Adipocyte (in vitro differentiated cells): ENCODE measurements at regions not wholly inside any gene's neighbourhood (a gene's known extent, or its start where the extent isn't known, plus 50 kb on each side); places are given as distances from the start of the nearest gene placed in this dataset.
"Not testable (repeated sequence)": the region's sequence is repeated elsewhere in the genome, so short reads cannot be mapped to it uniquely, and the experiment has no call there.

Experiments used
- DNase-seq: peaks from one replicate; pipeline ENCODE4 v3.0.0-alpha.2; 2015; ENCODE audit warnings: low read depth
- H3K27me3 ChIP-seq: replicated peaks from 2 replicates; pipeline ENCODE4 v1.7.0; 2013; ENCODE audit warnings: mild to moderate bottlenecking, low read length, moderate library complexity; ENCODE audit not compliant: control insufficient read depth, insufficient read depth
- H3K36me3 ChIP-seq: 2 replicates; pipeline ENCODE4 v1.7.0; 2013; ENCODE audit warnings: low read length, mild to moderate bottlenecking, moderate library complexity; ENCODE audit not compliant: control insufficient read depth, insufficient read depth, severe bottlenecking
- H3K4me1 ChIP-seq: 2 replicates; pipeline ENCODE4 v1.7.0; 2013; ENCODE audit warnings: mild to moderate bottlenecking, low read length, moderate library complexity; ENCODE audit not compliant: control insufficient read depth, insufficient read depth
- H3K4me3 ChIP-seq: 2 replicates; pipeline ENCODE4 v1.7.0; 2013; ENCODE audit warnings: mild to moderate bottlenecking, low read length, moderate library complexity
- H3K9ac ChIP-seq: 2 replicates; pipeline ENCODE4 v1.7.0; 2013; ENCODE audit warnings: mild to moderate bottlenecking, low read length, moderate library complexity
- H3K9me3 ChIP-seq: 2 replicates; pipeline ENCODE4 v1.7.0; 2013; ENCODE audit warnings: mild to moderate bottlenecking, low read length, moderate library complexity; ENCODE audit not compliant: control insufficient read depth

DNA sequence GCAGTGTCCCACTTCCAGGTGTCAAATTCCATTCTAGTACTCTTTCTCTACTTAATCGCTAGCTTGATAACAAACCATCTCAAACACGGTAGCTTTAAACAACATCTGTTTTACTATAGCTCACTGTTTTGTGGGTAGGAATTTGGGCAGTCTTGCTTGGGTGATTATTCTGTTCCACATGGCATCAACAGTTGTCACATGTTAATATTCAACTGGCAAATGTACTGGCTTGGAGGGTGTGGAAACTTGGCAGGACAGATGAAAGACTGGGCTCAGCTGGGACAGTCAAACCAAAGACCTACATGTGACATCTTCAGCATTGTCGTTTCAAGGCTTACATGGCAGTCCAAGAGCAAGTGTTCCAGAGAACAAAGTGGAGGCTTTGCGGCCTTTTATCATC is 241.8 kb downstream of the PTH2R start:
- no peaks in the 10 kb centered on the region for H3K4me1 ChIP-seq
- H3K36me3 ChIP-seq: no peaks in the 10 kb centered on the region
- no peak overlapping the region for H3K9ac ChIP-seq
- H3K4me3 ChIP-seq: no peak overlapping the region
- DNase-seq: no peak
- no peaks in the 10 kb centered on the region for H3K27me3 ChIP-seq
- H3K9me3 ChIP-seq: peaks cover 3% of the 10 kb centered on the region

DNA sequence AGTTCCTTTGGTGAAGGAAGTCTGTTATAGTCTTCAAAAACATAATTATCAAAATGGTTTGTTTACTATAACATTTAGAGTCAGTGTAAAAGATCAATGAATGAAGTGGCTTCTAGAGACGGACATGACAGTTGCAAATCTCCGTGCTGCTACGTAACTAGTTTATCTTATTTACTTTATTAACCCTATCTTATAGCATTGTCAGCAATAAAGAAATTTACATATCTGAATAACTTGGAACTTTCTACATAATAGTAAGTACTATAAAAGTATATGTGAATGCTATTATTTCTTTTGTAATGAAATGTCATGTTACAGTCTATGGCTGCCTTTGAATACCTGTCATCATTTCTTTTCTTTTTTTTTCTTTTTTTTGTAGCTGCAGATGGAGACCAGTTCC is 246.8 kb downstream of the PTH2R start:
- H3K4me3 ChIP-seq: no peak overlapping the region
- no peaks in the 10 kb centered on the region for H3K36me3 ChIP-seq
- DNase-seq: no peak
- H3K9me3 ChIP-seq: peaks cover 3% of the 10 kb centered on the region
- H3K27me3 ChIP-seq: no peaks in the 10 kb centered on the region
- no peak overlapping the region for H3K9ac ChIP-seq
- no peaks in the 10 kb centered on the region for H3K4me1 ChIP-seq

DNA sequence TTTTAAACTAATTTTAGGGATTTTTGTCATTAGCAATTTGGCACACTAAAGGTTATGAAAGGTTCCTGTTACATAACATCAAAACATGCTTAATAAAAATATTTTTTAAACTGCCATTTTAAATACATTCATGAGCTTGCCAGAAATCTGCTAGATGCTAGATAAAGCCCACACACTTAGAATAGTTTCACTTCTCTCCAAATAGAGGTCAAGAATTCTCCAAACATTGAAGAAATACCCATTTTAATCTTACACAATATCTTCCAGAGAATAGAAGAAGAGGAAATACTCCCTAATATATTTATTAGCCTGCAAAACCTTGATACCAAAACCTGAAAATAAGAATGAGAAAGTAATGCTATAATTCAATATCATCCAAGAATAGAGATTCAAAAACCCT is 247.5 kb downstream of the PTH2R start:
- Histone ChIP-seq H3K36me3 (no peaks in the 10 kb centered on the region), H3K9me3 (peaks cover 3% of the 10 kb centered on the region), H3K27me3 (no peaks in the 10 kb centered on the region), H3K9ac (no peak overlapping the region), H3K4me1 (no peaks in the 10 kb centered on the region), H3K4me3 (no peak overlapping the region)
- DNase-seq: no peak

DNA sequence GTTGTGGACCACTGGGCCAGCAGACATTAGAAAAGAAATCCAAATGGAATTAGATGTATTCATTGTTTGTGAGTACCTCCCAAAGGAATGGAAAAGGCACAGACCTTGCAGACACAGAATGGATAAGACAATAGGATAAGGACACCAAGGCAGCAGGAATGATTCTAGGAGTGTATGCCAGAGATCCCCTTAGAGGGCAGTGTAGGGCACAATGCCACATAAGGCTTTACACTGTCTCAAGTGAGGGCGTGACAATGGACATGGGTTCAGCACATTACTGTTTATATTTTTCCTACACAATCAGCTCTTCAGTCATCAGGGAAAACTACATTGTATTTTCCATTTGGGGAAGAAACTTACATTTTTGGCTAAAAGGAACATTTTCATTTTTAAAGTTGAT is 250.9 kb downstream of the PTH2R start:
- H3K27me3 ChIP-seq: no peaks in the 10 kb centered on the region
- H3K36me3 ChIP-seq: no peaks in the 10 kb centered on the region
- H3K9me3 ChIP-seq: peaks cover 3% of the 10 kb centered on the region
- H3K9ac ChIP-seq: no peak overlapping the region
- no peaks in the 10 kb centered on the region for H3K4me1 ChIP-seq
- no peak overlapping the region for H3K4me3 ChIP-seq
- no peak for DNase-seq

DNA sequence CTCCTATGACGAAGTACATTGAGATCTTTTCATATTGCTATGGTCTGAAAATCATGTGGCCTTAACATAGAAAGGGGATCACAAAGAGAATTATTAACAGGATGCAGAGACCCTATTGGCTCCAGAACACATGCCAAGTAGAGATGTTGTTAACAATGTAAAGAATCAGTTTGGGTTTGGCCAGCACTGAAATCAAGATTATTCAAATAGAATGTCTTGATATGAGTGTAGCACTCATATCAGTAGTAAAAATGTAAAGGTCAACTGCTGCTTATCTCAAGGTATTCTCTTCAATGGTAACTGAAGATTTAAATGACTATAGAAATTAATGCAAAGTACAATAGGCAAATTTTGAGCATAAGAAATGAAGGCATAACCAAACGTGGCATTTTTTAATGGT is 262.8 kb downstream of the PTH2R start:
- no peaks in the 10 kb centered on the region for H3K4me1 ChIP-seq
- H3K9me3 ChIP-seq: no peaks in the 10 kb centered on the region
- H3K36me3 ChIP-seq: no peaks in the 10 kb centered on the region
- H3K9ac ChIP-seq: no peak overlapping the region
- DNase-seq: no peak
- H3K27me3 ChIP-seq: no peaks in the 10 kb centered on the region
- H3K4me3 ChIP-seq: no peak overlapping the region

DNA sequence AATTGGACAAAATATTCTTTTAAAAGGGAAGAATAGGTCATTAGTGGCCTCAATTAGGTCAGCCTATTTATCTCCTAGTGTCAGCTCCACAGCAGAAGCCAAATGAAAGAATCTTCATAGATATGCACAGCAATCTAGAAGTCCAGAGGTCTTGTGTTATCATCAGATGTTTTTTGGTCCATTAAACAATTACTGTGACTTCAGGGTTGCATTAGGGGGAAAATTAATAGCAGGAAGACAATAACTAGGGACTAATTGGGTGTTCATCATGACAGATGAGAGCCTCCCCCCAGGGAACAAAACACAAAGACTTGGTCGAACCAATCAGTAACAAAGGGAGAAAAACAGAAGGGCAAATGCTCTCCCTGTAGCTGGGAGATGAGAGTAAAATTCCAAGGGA is 264.7 kb downstream of the PTH2R start:
- Histone ChIP-seq H3K27me3 (no peaks in the 10 kb centered on the region), H3K9me3 (no peaks in the 10 kb centered on the region), H3K9ac (no peak overlapping the region), H3K4me3 (no peak overlapping the region), H3K36me3 (no peaks in the 10 kb centered on the region), H3K4me1 (no peaks in the 10 kb centered on the region)
- no peak for DNase-seq

DNA sequence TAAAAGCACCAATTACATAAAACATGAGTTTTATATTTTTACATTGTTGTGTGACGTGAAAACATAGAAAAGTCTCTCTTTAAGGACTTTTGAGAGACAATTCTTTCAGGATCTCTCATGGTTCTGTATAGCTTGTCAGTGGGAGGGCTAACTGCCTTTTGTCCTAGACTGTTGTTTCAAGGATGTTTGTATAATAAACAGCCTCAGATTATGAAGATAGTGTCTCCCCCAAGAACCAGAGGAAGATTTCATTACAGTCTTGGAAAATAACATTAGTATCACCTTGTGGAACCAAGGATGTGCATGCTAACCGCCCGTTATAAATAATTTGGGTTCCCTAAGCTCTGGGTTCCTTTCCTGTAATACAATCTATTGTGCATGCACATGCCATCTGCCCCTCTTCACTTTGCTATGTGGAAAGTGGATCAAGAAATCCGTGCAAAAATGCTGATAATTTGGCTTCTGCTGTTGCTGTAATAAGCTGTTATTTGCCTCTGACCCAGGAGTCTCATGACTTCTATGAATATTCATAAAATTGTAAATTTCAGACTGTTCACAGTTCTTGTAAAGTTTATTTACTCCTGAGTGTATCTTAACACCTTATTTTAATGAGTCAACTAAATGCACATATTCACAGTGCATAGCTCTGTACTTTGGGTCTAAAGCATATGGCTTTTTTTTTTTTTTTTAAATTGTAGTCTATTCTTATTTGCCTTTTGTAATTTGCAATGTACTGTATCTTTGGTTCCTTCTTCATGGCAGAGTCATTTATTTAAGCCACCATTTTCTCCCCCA is 265.5 kb downstream of the PTH2R start:
- DNase-seq: no peak
- Histone ChIP-seq H3K9ac (no peak overlapping the region), H3K36me3 (no peaks in the 10 kb centered on the region), H3K9me3 (no peaks in the 10 kb centered on the region), H3K4me3 (no peak overlapping the region), H3K27me3 (no peaks in the 10 kb centered on the region), H3K4me1 (no peaks in the 10 kb centered on the region)

DNA sequence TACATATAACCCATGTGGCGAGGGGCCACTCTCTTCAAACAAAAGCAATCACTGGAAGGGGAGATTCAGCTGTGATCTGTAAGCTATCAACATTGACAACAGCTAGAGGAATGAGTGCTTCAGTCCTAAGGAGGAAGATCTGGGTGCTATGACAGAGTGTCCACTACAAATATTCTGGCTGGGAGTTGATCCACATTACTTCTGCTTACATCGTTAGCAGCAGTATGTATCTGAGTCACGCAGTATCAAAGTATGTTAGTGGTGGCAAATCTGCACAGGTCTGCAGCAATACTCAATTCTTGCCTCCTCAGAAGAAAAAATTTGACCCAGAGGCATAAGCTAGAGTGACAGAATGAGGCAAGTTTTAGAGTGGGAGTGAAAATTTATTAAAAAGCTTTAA is 267.0 kb downstream of the PTH2R start:
- DNase-seq: no peak
- H3K4me3 ChIP-seq: no peak overlapping the region

DNA sequence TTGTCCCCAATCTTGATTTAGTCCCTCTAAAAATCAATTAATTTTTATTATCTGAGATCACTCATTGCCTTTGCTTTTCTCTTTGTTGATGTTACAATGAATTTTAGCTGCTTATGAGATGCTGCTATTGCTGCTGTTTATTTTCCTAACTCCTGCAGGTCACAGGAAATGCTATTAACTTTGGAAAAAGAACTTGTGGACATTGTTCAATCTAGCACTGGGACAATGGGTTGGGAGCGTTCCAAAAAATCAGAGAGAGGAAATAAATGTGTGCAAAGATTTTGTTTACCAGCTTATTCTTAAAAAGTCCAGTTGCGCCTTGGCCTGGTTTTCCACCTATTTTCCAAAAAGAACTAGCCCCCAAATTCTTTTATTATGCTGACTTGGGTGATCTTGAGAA is 268.3 kb downstream of the PTH2R start:
- H3K27me3 ChIP-seq: no peaks in the 10 kb centered on the region
- no peaks in the 10 kb centered on the region for H3K9me3 ChIP-seq
- no peak overlapping the region for H3K4me3 ChIP-seq
- no peaks in the 10 kb centered on the region for H3K4me1 ChIP-seq
- H3K36me3 ChIP-seq: no peaks in the 10 kb centered on the region
- no peak for DNase-seq
- H3K9ac ChIP-seq: no peak overlapping the region

More for the DNA sequence above, 267.0 kb downstream of the PTH2R start:
- Histone ChIP-seq H3K27me3 (no peaks in the 10 kb centered on the region), H3K36me3 (no peaks in the 10 kb centered on the region), H3K9me3 (no peaks in the 10 kb centered on the region), H3K4me1 (no peaks in the 10 kb centered on the region), H3K9ac (no peak overlapping the region)

DNA sequence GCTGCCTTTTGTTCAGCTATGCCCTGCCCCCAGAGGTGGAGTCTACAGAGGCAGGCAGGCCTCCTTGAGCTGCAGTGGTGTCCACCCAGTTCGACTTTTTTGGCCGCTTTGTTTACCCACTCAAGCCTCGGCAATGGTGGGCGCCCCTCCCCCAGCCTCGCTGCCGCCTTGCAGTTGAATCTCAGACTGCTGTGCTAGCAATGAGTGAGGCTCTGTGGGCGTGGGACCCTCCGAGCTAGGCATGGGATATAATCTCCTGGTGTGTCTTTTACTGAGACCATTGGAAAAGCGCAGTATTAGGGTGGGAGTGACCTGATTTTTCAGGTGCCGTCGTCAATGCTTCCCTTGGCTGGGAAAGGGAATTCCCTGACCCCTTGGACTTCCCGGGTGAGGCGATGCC is 279.3 kb downstream of the PTH2R start:
- not testable (repeated sequence) for H3K9me3 ChIP-seq, H3K4me1 ChIP-seq, DNase-seq, H3K27me3 ChIP-seq, H3K9ac ChIP-seq, H3K4me3 ChIP-seq, H3K36me3 ChIP-seq

DNA sequence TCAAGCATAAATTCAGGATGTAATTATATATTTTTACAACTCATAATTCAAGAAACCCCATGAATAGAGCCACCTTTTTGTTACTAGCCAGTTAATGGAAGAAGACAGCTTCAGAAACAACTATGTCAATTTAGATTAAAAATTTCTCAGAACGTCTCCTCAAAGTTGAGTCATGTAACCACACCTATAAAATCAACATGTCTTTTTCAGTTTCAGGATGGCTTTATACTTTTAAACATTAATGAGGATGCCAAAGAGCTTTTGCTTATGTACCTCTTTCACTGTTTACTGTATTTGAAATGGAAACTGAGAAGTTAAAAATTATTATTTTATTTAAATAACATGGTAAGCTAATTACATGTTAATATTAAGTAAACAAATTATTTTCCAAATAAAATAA is 280.1 kb downstream of the PTH2R start:
- H3K27me3 ChIP-seq: no peaks in the 10 kb centered on the region
- H3K36me3 ChIP-seq: no peaks in the 10 kb centered on the region
- H3K9ac ChIP-seq: no peak overlapping the region

DNA sequence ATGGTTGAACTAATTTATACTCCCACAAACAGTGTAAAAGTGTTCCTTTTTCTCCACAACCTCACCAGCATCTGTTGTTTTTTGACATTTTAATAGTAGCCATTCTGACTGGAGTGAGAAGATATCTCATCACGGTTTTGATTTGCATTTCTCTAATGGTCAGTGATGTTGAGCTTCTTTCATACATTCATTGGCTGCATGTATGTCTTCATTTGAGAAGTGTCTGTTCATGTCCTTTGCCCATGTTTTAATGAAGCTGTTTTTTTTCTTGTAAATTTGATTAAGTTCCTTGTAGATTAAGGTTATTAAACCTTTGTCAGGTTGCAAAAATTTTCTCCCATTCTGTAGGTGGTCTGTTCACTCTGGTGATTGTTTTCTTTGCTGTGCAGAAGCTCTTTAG is 281.1 kb downstream of the PTH2R start:
- not testable (repeated sequence) for H3K4me1 ChIP-seq, H3K9ac ChIP-seq, H3K27me3 ChIP-seq, H3K36me3 ChIP-seq, H3K9me3 ChIP-seq, H3K4me3 ChIP-seq, DNase-seq

More for the DNA sequence above, 280.1 kb downstream of the PTH2R start:
- DNase-seq: no peak
- Histone ChIP-seq H3K9me3 (peaks cover 5% of the 10 kb centered on the region), H3K4me1 (no peaks in the 10 kb centered on the region), H3K4me3 (no peak overlapping the region)
